WTC11 (cell line): ENCODE measurements at regions not wholly inside any gene's neighbourhood (a gene's known extent, or its start where the extent isn't known, plus 50 kb on each side); places are given as distances from the start of the nearest gene placed in this dataset.

Source experiments
- ATF1 ChIP-seq: sonication (generic); formaldehyde crosslinking; IDR thresholded peaks from 2 replicates; pipeline ENCODE4 v1.8.1; 2023; ENCODE audit warnings: mild to moderate bottlenecking, moderate library complexity, missing genetic modification reagents
- ATF6 ChIP-seq: sonication (generic); formaldehyde crosslinking; IDR thresholded peaks from 2 replicates; pipeline ENCODE4 v1.8.1; 2023; ENCODE audit warnings: mild to moderate bottlenecking, missing genetic modification reagents
- CREB1 ChIP-seq: sonication (generic); formaldehyde crosslinking; IDR thresholded peaks from 2 replicates; pipeline ENCODE4 v1.8.0; 2023; ENCODE audit warnings: mild to moderate bottlenecking, missing genetic modification reagents
- E2F1 ChIP-seq: sonication (generic); formaldehyde crosslinking; IDR thresholded peaks from 2 replicates; pipeline ENCODE4 v1.8.0; 2022; ENCODE audit warnings: mild to moderate bottlenecking, missing genetic modification reagents
- JUN ChIP-seq: sonication (generic); formaldehyde crosslinking; IDR thresholded peaks from 2 replicates; pipeline ENCODE4 v1.8.0; 2023; ENCODE audit warnings: mild to moderate bottlenecking, missing genetic modification reagents
- MAX ChIP-seq: sonication (generic); formaldehyde crosslinking; IDR thresholded peaks from 2 replicates; pipeline ENCODE4 v1.8.0; 2022; ENCODE audit warnings: mild to moderate bottlenecking, missing genetic modification reagents
- MYBL2 ChIP-seq: sonication (generic); formaldehyde crosslinking; IDR thresholded peaks from 2 replicates; pipeline ENCODE4 v1.8.1; 2023; ENCODE audit warnings: mild to moderate bottlenecking, moderate library complexity, missing genetic modification reagents
- NFYB ChIP-seq: sonication (generic); formaldehyde crosslinking; conservative IDR thresholded peaks from 2 replicates; pipeline ENCODE4 v1.8.0; 2022; ENCODE audit warnings: low read depth, missing genetic modification reagents
- NR2C2 ChIP-seq: sonication (generic); formaldehyde crosslinking; IDR thresholded peaks from 2 replicates; pipeline ENCODE4 v1.8.0; 2022; ENCODE audit warnings: mild to moderate bottlenecking, missing genetic modification reagents
- TEAD1 ChIP-seq: sonication (generic); formaldehyde crosslinking; IDR thresholded peaks from 2 replicates; pipeline ENCODE4 v1.8.0; 2022; ENCODE audit warnings: mild to moderate bottlenecking, missing genetic modification reagents
- ZNF512 ChIP-seq: sonication (generic); formaldehyde crosslinking; IDR thresholded peaks from 2 replicates; pipeline ENCODE4 v1.8.1; 2022; ENCODE audit warnings: missing genetic modification reagents, borderline replicate concordance
- TF ChIP-seq, protein P1 (sequence below): fragments of 200-600 bp; IDR thresholded peaks from 2 replicates; pipeline ENCODE4 v1.8.0; 2022; ENCODE audit warnings: antibody characterized with exemption
- TF ChIP-seq, protein P2 (sequence below): sonication (generic); formaldehyde crosslinking; IDR thresholded peaks from 2 replicates; pipeline ENCODE4 v1.8.1; 2023; ENCODE audit warnings: mild to moderate bottlenecking, missing genetic modification reagents, moderate library complexity

- no peak for TF ChIP-seq ATF6 (CRISPR knock-in tag)
- TF ChIP-seq, protein P1, sequence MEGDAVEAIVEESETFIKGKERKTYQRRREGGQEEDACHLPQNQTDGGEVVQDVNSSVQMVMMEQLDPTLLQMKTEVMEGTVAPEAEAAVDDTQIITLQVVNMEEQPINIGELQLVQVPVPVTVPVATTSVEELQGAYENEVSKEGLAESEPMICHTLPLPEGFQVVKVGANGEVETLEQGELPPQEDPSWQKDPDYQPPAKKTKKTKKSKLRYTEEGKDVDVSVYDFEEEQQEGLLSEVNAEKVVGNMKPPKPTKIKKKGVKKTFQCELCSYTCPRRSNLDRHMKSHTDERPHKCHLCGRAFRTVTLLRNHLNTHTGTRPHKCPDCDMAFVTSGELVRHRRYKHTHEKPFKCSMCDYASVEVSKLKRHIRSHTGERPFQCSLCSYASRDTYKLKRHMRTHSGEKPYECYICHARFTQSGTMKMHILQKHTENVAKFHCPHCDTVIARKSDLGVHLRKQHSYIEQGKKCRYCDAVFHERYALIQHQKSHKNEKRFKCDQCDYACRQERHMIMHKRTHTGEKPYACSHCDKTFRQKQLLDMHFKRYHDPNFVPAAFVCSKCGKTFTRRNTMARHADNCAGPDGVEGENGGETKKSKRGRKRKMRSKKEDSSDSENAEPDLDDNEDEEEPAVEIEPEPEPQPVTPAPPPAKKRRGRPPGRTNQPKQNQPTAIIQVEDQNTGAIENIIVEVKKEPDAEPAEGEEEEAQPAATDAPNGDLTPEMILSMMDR, result no peak
- TF ChIP-seq ATF1 (CRISPR knock-in tag), result no peak
- TF ChIP-seq JUN, result no peak
- no peak for TF ChIP-seq E2F1 (CRISPR knock-in tag)
- TF ChIP-seq TEAD1 (CRISPR knock-in tag), result no peak
- TF ChIP-seq CREB1 (CRISPR knock-in tag), result no peak
- TF ChIP-seq, protein P2, sequence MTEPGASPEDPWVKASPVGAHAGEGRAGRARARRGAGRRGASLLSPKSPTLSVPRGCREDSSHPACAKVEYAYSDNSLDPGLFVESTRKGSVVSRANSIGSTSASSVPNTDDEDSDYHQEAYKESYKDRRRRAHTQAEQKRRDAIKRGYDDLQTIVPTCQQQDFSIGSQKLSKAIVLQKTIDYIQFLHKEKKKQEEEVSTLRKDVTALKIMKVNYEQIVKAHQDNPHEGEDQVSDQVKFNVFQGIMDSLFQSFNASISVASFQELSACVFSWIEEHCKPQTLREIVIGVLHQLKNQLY, result no peak
- TF ChIP-seq ZNF512 (CRISPR knock-in tag), result no peak
- TF ChIP-seq MYBL2, result no peak
- no peak for TF ChIP-seq NR2C2 (CRISPR knock-in tag)
- TF ChIP-seq MAX (CRISPR knock-in tag), result no peak
- no peak for TF ChIP-seq NFYB
These were observed 282.9 kb downstream of the RMST start for GRCh38 chr12:97745406-97746101.
